ENCODE measurements at regions not wholly inside any gene's neighbourhood (a gene's known extent, or its start where the extent isn't known, plus 50 kb on each side); places are given as distances from the start of the nearest gene placed in this dataset.
"Not testable (repeated sequence)": the region's sequence is repeated elsewhere in the genome, so short reads cannot be mapped to it uniquely, and the experiment has no call there.

GRCh38 chr7:9391984-9392383 lies 958.6 kb downstream of the NXPH1 start:
- Histone ChIP-seq H3K27me3 (no peaks in the 10 kb centered on the region), H3K36me3 (no peaks in the 10 kb centered on the region), H3K4me3 (no peak overlapping the region), H3K4me1 (no peaks in the 10 kb centered on the region), H3K27ac (no peak overlapping the region), H3K9me3 (peaks cover 0 to 37% (median 19%) of the 10 kb centered on the region in 4 donors)
- 84 to 89% (median 86%) methylated on average over 4 of the region's 4 CpGs for WGBS, 5 donors
- TF ChIP-seq POLR2A (IDR thresholded peaks at IDR 0.05) = no peak
- no peak for TF ChIP-seq CTCF (IDR thresholded peaks at IDR 0.05)
- no peak for TF ChIP-seq EP300 (IDR thresholded peaks at IDR 0.05)
- no peak for TF ChIP-seq POLR2AphosphoS5 (IDR thresholded peaks at IDR 0.05)
- no peak for DNase-seq
- intact Hi-C loops (cut with DNase I; ENCODE audit: low total_unique reads) = no loop called here

GRCh38 chr7:9404386-9404785 lies 971.0 kb downstream of the NXPH1 start:
- intact Hi-C loops (cut with DNase I; ENCODE audit: low total_unique reads); H3K36me3 ChIP-seq; H3K4me3 ChIP-seq; H3K9me3 ChIP-seq; DNase-seq; H3K27me3 ChIP-seq; H3K4me1 ChIP-seq; H3K27ac ChIP-seq: not testable (repeated sequence)
- WGBS, 5 donors = 94 to 97% (median 96%) methylated on average over 28 of the region's 28 CpGs

- no peak for DNase-seq
- H3K36me3 ChIP-seq = no peaks in the 10 kb centered on the region
- intact Hi-C loops (cut with DNase I; ENCODE audit: low total_unique reads) = no loop called here
- TF ChIP-seq POLR2AphosphoS5 (IDR thresholded peaks at IDR 0.05) (no peak), EP300 (IDR thresholded peaks at IDR 0.05) (no peak), CTCF (IDR thresholded peaks at IDR 0.05) (no peak), POLR2A (IDR thresholded peaks at IDR 0.05) (no peak)
- H3K4me3 ChIP-seq = no peak overlapping the region
- no peak overlapping the region for H3K27ac ChIP-seq
- no peaks in the 10 kb centered on the region for H3K4me1 ChIP-seq
- H3K27me3 ChIP-seq = no peaks in the 10 kb centered on the region
- WGBS, 5 donors = 39 to 51% (median 46%) methylated on average over 4 of the region's 4 CpGs
- H3K9me3 ChIP-seq = peaks cover 0 to 6% (median 3%) of the 10 kb centered on the region in 4 donors
Measured at GRCh38 chr7:9407816-9408215, 974.4 kb downstream of the NXPH1 start.

- Histone ChIP-seq H3K27me3 (no peaks in the 10 kb centered on the region), H3K36me3 (no peaks in the 10 kb centered on the region), H3K4me3 (no peak overlapping the region), H3K9me3 (no peaks in the 10 kb centered on the region), H3K4me1 (no peaks in the 10 kb centered on the region), H3K27ac (no peak overlapping the region)
- no peak for DNase-seq
- no peak for TF ChIP-seq EP300 (IDR thresholded peaks at IDR 0.05)
- no peak for TF ChIP-seq CTCF (IDR thresholded peaks at IDR 0.05)
- no peak for TF ChIP-seq POLR2AphosphoS5 (IDR thresholded peaks at IDR 0.05)
- TF ChIP-seq POLR2A (IDR thresholded peaks at IDR 0.05) = no peak
- intact Hi-C loops (cut with DNase I; ENCODE audit: low total_unique reads) = no loop called here
- 52 to 75% (median 60%) methylated on average over 4 of the region's 4 CpGs for WGBS, 5 donors
Measured at GRCh38 chr7:9453521-9453920, 1020.1 kb downstream of the NXPH1 start.

- intact Hi-C loops (cut with DNase I; ENCODE audit: low total_unique reads) = no loop called here
- DNase-seq = no peak
- H3K9me3 ChIP-seq = peaks cover 0 to 7% (median 0%) of the 10 kb centered on the region in 4 donors
- H3K27ac ChIP-seq = no peak overlapping the region
- H3K4me3 ChIP-seq = no peak overlapping the region
- no peaks in the 10 kb centered on the region for H3K27me3 ChIP-seq
- H3K4me1 ChIP-seq = no peaks in the 10 kb centered on the region
- H3K36me3 ChIP-seq = no peaks in the 10 kb centered on the region
- TF ChIP-seq EP300 (IDR thresholded peaks at IDR 0.05) (no peak), POLR2A (IDR thresholded peaks at IDR 0.05) (no peak), POLR2AphosphoS5 (IDR thresholded peaks at IDR 0.05) (no peak), CTCF (IDR thresholded peaks at IDR 0.05) (no peak)
Measured at GRCh38 chr7:9488555-9488954, 1055.1 kb downstream of the NXPH1 start.
